ENCODE measurements at regions not wholly inside any gene's neighbourhood (a gene's known extent, or its start where the extent isn't known, plus 50 kb on each side); places are given as distances from the start of the nearest gene placed in this dataset.

- TF ChIP-seq CTCF (CRISPR knock-in tag; IDR thresholded peaks at IDR 0.05) (no peak), CHD4 (IDR thresholded peaks at IDR 0.05; ENCODE audit: borderline replicate concordance, low read length) (no peak), NR1H2 (CRISPR knock-in tag; IDR thresholded peaks at IDR 0.05; ENCODE audit: borderline replicate concordance, low read depth) (no peak), POLR2AphosphoS5 (IDR thresholded peaks at IDR 0.05; ENCODE audit: low read depth, low read length) (no peak)
These were observed 83.4 kb upstream of the COL3A1 start for GRCh38 chr2:188890755-188891154.
